HG03378 (cell line): ENCODE measurements at regions not wholly inside any gene's neighbourhood (a gene's known extent, or its start where the extent isn't known, plus 50 kb on each side); places are given as distances from the start of the nearest gene placed in this dataset.
"Not testable (repeated sequence)": the region's sequence is repeated elsewhere in the genome, so short reads cannot be mapped to it uniquely, and the experiment has no call there.

Source experiments
- ATAC-seq: cut with Tn5 transposase; IDR thresholded peaks from one replicate; pipeline ENCODE4 v1.9.1; 2021; ENCODE audit warnings: mild to moderate bottlenecking, moderate library complexity; ENCODE audit not compliant: unreplicated experiment

GRCh38 chr10:62585211-62585775 lies 211.1 kb downstream of the ZNF365 start:
- ATAC-seq = no peak

GRCh38 chr10:62587011-62587410 lies 212.8 kb downstream of the ZNF365 start:
- ATAC-seq = no peak

DNA sequence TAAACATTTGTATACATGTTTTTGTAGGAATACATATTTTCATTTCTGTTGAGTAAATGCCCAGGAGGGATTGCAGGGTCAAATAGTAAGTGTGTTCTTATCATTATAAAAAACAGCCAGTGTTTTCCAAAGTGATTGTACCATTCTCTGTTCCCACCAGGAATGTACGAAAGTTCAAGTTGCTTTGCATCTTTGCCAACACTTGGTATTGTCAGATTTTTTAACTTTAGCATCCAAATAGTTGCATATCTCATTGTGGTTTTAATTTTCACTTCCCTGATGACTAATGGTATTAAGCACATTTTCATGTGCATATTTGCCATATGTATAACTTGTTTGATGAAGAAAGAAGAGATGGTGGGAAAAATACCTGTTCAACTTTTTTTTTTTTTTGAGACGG lies 213.9 kb downstream of the ZNF365 start:
- ATAC-seq = no peak

DNA sequence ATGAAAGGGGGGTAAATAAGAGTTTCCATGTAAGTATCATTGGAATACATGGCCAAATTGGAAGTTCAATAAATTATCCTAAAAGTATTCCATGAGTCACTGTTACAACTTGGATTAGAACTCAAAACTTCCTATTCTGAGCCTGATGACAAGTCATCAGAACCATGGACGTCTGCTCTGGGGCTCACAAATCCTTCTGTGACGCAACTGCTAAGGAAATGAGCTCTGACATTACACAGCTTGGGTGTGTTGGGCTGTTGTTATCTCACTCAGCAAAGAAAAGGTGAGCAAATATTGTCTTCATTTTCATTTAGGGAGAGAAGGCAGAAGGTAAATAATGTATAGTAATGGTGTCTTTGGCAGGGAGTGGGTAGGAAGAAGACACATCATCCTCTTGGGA lies 214.8 kb upstream of the ADO start:
- ATAC-seq = no peak

- no peak for ATAC-seq
Measured at GRCh38 chr10:62590306-62590705, 214.2 kb upstream of the ADO start.

- ATAC-seq = peak; percentile 73
Measured at GRCh38 chr10:62594093-62594520, 210.4 kb upstream of the ADO start.

DNA sequence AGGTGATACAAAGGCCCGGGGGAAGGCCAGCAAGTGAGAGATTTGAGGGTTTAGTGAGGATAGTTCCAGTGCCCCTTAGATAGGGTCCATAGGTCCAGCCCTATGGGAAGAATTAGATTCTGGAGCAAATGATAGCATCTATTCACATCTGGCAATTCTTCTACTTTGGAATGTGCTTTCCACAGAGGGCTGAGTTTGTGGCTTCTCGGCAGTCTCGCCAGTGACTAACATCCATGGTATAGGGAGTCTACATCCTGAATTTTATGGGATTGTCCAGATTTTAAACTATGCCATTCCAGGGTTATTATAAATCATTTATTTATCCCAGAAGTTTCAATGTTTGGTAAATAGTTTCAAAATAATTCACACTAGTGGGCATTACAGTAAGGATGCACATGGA lies 207.3 kb upstream of the ADO start:
- no peak for ATAC-seq

DNA sequence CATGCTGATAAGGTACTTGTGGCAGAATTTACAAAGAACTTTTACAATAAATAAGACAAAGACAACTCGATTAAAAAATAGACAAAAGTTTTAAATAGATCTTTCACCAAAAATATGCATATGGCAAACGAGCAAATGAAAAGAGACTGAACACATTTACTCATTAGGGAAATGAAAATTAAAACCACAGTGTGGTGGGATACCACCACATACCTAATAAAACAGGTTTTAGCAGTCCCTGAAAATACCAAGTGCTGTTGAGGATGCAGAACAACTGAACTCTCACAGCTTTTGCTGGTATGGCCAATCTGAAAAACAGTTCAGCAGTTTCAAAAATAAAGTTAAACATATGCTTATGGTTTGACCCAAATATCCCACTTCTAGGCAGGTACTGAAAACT lies 205.4 kb upstream of the ADO start:
- ATAC-seq = no peak

DNA sequence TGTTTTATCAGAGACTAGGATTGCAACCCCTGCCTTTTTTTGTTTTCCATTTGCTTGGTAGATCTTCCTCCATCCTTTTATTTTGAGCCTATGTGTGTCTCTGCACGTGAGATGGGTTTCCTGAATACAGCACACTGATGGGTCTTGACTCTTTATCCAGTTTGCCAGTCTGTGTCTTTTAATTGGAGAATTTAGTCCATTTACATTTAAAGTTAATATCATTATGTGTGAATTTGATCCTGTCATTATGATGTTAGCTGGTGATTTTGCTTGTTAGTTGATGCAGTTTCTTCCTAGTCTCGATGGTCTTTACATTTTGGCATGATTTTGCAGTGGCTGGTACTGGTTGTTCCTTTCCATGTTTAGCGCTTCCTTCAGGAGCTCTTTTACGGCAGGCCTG lies 198.0 kb upstream of the ADO start:
- ATAC-seq = not testable (repeated sequence)

- ATAC-seq = not testable (repeated sequence)
Measured at GRCh38 chr10:62608189-62608875, 196.2 kb upstream of the ADO start.

DNA sequence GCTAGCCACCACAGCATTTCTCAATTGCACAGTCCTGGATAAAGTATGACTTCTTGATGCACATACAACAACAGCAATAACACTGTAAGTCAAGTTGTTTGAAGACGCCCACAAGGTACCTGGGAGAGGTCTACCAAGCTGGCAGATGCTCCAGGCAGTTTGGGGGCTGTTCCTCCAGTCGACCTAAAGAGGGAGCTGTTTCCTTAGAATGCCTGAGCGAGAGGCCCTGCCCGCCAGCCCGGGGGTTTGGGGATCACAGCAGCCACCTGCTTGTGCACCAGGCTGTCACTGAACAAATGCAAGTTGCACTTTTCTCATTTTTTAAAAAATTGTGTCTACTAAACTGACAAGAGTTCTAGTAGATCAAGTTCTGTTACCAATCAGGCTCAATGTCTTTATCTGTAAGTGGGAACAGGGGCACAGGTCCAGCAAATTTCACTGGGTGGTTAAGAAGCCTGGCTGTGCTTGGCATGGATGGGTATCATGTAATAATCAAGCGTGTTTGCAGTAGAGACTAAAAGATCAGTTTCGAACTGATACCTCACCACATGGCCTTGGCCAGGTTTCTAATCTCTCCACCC lies 193.8 kb upstream of the ADO start:
- peak; percentile 73 for ATAC-seq

DNA sequence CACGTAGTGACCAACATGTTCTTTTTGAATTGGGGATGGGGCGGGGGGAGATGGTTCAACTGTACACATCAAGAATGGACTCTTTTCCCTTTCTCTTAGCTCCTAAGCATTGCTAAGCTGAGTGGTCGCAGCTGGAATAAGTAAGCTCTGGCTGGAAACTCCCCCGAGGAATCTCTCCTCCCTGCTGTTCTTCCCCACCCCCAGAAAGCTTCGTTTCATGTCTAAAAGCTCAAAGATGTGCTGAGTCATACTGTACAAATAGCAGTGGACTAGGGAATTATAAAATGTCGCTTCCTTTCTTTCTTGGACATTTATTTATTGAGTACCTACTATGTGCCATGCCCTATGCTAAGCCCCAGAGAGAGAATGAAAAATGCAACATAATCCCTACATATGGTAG lies 191.1 kb upstream of the ADO start:
- no peak for ATAC-seq

- no peak for ATAC-seq
Measured at GRCh38 chr10:62613859-62614258, 190.7 kb upstream of the ADO start.

GRCh38 chr10:62614389-62615157 lies 189.9 kb upstream of the ADO start:
- peak; percentile 55 for ATAC-seq

DNA sequence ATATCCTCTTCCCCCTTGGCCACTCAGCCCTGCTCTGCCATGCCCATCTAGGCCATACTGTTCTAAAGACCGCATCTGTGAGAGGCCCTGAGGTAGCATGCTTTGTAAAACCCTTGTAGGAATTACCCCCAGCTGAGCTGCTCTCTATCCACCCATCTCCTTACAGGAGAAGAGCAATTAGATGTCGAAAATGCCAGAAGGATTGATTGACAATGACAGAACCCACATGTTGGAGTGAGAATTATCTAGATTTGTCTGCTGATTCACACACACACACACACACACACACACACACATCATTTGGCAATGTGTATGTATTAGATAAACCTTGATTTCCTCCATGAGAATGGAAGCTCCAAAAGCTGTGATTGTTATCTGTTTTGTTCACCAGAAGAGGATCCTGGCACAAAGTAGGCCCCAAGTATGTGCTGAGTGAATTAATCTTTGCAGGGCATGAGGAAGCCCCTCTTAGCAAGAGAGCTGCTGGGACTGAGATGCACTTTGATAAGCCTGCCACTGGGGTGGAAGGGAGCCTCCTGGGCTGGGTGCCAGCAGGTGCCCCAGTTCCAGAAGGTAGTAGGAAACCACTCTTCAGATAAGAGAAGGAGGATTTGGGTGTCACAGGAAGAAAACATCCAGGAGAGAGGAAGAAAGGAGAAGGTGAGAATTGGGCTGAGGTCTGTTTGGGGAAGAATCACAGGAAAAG lies 187.5 kb upstream of the ADO start:
- ATAC-seq = no peak

GRCh38 chr10:62617652-62618051 lies 186.9 kb upstream of the ADO start:
- ATAC-seq = no peak

DNA sequence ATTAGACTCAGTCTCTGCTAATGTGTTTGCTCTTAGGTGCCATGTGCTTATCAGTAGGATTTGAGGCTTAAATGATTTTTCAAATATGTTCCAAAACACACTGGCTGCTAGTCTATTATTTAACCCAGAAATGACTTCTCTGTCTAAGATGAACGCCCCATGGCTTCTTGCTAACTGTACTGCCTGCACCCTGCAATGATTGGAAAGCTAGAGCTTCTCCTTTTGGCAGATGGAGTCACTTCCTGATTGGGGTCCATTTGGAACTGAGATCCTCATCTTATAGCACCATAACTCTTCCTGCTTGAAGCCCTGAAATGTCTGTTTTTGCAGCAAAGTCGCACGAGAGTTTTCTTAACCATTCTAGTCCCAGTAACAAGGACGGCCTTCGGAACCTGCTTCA lies 186.5 kb upstream of the ADO start:
- ATAC-seq = no peak

GRCh38 chr10:62618576-62619412 lies 185.7 kb upstream of the ADO start:
- ATAC-seq = peak; percentile 43

DNA sequence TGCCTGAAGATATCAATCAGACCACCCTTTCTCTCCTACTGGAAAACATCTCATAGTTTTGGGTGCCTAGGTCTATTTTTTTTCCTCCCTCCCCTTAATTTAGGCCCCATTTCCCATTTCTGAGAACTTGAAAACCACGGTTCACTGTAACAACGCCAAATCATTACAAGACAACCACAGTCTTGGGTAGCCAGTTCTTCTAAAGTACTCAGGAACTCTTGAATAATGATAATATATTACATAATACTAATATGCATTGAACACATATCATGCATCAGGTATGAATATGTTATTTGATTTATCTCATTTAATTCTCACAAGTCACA lies 185.1 kb upstream of the ADO start:
- ATAC-seq = no peak

GRCh38 chr10:62620491-62620890 lies 184.0 kb upstream of the ADO start:
- no peak for ATAC-seq
